Mesendoderm (in vitro differentiated cells): ENCODE measurements at regions not wholly inside any gene's neighbourhood (a gene's known extent, or its start where the extent isn't known, plus 50 kb on each side); places are given as distances from the start of the nearest gene placed in this dataset.

ENCODE experiments used
- DNase-seq: peaks from one replicate; pipeline ENCODE4 v3.0.0; 2013
- H2AK5ac ChIP-seq: 2 replicates; pipeline ENCODE4 v1.6.1; 2013; ENCODE audit warnings: low read length, inconsistent platforms
- H2BK120ac ChIP-seq: 2 replicates; pipeline ENCODE4 v1.6.1; 2013; ENCODE audit warnings: low read depth, mild to moderate bottlenecking, low read length, moderate library complexity, mixed read lengths
- H2BK15ac ChIP-seq: replicated peaks from 2 replicates; pipeline ENCODE4 v1.6.1; 2013; ENCODE audit warnings: low read depth, mild to moderate bottlenecking, moderate library complexity
- H2BK5ac ChIP-seq: 2 replicates; pipeline ENCODE4 v1.6.1; 2013; ENCODE audit warnings: low read length, inconsistent platforms
- H3K18ac ChIP-seq: 2 replicates; pipeline ENCODE4 v1.6.1; 2013; ENCODE audit warnings: mild to moderate bottlenecking, low read length, mixed read lengths
- H3K23ac ChIP-seq: one replicate; pipeline ENCODE4 v1.6.1; 2013; ENCODE audit warnings: low read length
- H3K27ac ChIP-seq: 2 replicates; pipeline ENCODE4 v1.5.1; 2013; ENCODE audit warnings: low read depth, mild to moderate bottlenecking, inconsistent platforms, low read length, moderate library complexity
- H3K27me3 ChIP-seq: 2 replicates; pipeline ENCODE4 v1.6.1; 2013; ENCODE audit warnings: low read length, control low read depth, mild to moderate bottlenecking, inconsistent platforms; ENCODE audit not compliant: insufficient read depth, poor library complexity
- H3K36me3 ChIP-seq: 2 replicates; pipeline ENCODE4 v1.6.1; 2013; ENCODE audit warnings: low read length, inconsistent platforms; ENCODE audit not compliant: control insufficient read depth, insufficient read depth
- H3K4ac ChIP-seq: one replicate; pipeline ENCODE4 v1.6.1; 2013; ENCODE audit warnings: low read depth, mild to moderate bottlenecking, low read length, moderate library complexity
- H3K4me1 ChIP-seq: 2 replicates; pipeline ENCODE4 v1.6.1; 2013; ENCODE audit warnings: low read depth, low read length, inconsistent platforms; ENCODE audit not compliant: control insufficient read depth
- H3K4me2 ChIP-seq: 2 replicates; pipeline ENCODE4 v1.6.1; 2013; ENCODE audit warnings: low read length
- H3K4me3 ChIP-seq: 2 replicates; pipeline ENCODE4 v1.5.1; 2013; ENCODE audit warnings: mild to moderate bottlenecking, low read length
- H3K56ac ChIP-seq: one replicate; pipeline ENCODE4 v1.6.1; 2013; ENCODE audit warnings: low read length
- H3K79me1 ChIP-seq: 2 replicates; pipeline ENCODE4 v1.6.1; 2013; ENCODE audit warnings: low read length, inconsistent platforms
- H3K79me2 ChIP-seq: 2 replicates; pipeline ENCODE4 v1.6.1; 2013; ENCODE audit warnings: mild to moderate bottlenecking, low read length; ENCODE audit not compliant: control insufficient read depth, insufficient read depth
- H3K9ac ChIP-seq: 2 replicates; pipeline ENCODE4 v1.6.1; 2013; ENCODE audit warnings: low read length, inconsistent platforms
- H4K5ac ChIP-seq: one replicate; pipeline ENCODE4 v1.6.1; 2013; ENCODE audit warnings: low read length
- H4K8ac ChIP-seq: one replicate; pipeline ENCODE4 v1.6.1; 2013; ENCODE audit warnings: low read depth, mild to moderate bottlenecking, control low read depth, low read length, moderate library complexity
- whole genome bisulfite sequencing: extraction: QIAGEN DNeasy Blood & Tissue Kit; methylation state at CpG from one replicate; pipeline ENCODE4 v1.1.7; 2013; ENCODE audit warnings: low lambda C conversion rate, missing lambda C conversion rate; ENCODE audit not compliant: insufficient coverage; ENCODE audit errors: extremely low coverage; 5-methylcytosine and 5-hydroxymethylcytosine counted together

GRCh38 chr2:7429733-7430132 is 512.5 kb downstream of the RNF144A start:
- DNase-seq, result peak; percentile 37
- Histone ChIP-seq H3K9ac (no peak overlapping the region), H3K4ac (peak overlapping the region; percentile 82), H2BK15ac (no peak overlapping the region), H3K56ac (no peak overlapping the region), H3K18ac (no peak overlapping the region), H3K36me3 (no peaks in the 10 kb centered on the region), H3K4me1 (peaks cover 2% of the 10 kb centered on the region), H3K79me2 (no peaks in the 10 kb centered on the region), H3K4me2 (no peak overlapping the region), H2BK120ac (peak overlapping the region; percentile 47), H4K8ac (no peak overlapping the region), H2BK5ac (no peak overlapping the region), H3K79me1 (no peaks in the 10 kb centered on the region), H3K4me3 (no peak overlapping the region), H3K23ac (no peak overlapping the region), H2AK5ac (no peak overlapping the region), H3K27me3 (no peaks in the 10 kb centered on the region), H4K5ac (no peak overlapping the region), H3K27ac (no peak overlapping the region)
- WGBS, result no CpG with 5 or more reads among the region's 4 CpGs

GRCh38 chr2:7430421-7430868 is 513.2 kb downstream of the RNF144A start:
- peak overlapping the region; percentile 74 for H3K56ac ChIP-seq
- H3K4me2 ChIP-seq, result peak overlapping the region; percentile 30
- WGBS, result no CpG with 5 or more reads among the region's 10 CpGs
- no peaks in the 10 kb centered on the region for H3K27me3 ChIP-seq
- peak overlapping the region; percentile 43 for H3K9ac ChIP-seq
- H3K18ac ChIP-seq, result peak overlapping the region; percentile 7
- H3K36me3 ChIP-seq, result no peaks in the 10 kb centered on the region
- no peak overlapping the region for H2BK15ac ChIP-seq
- no peak overlapping the region for H2AK5ac ChIP-seq
- no peak overlapping the region for H3K4me3 ChIP-seq
- no peak overlapping the region for H4K8ac ChIP-seq
- peak; percentile 53 for DNase-seq
- H2BK5ac ChIP-seq, result no peak overlapping the region
- peaks cover 2% of the 10 kb centered on the region for H3K4me1 ChIP-seq
- H4K5ac ChIP-seq, result no peak overlapping the region
- H3K79me1 ChIP-seq, result no peaks in the 10 kb centered on the region
- no peak overlapping the region for H3K23ac ChIP-seq
- no peaks in the 10 kb centered on the region for H3K79me2 ChIP-seq
- peak overlapping the region; percentile 67 for H3K27ac ChIP-seq
- peak overlapping the region; percentile 82 for H3K4ac ChIP-seq
- H2BK120ac ChIP-seq, result peak overlapping the region; percentile 62

DNA sequence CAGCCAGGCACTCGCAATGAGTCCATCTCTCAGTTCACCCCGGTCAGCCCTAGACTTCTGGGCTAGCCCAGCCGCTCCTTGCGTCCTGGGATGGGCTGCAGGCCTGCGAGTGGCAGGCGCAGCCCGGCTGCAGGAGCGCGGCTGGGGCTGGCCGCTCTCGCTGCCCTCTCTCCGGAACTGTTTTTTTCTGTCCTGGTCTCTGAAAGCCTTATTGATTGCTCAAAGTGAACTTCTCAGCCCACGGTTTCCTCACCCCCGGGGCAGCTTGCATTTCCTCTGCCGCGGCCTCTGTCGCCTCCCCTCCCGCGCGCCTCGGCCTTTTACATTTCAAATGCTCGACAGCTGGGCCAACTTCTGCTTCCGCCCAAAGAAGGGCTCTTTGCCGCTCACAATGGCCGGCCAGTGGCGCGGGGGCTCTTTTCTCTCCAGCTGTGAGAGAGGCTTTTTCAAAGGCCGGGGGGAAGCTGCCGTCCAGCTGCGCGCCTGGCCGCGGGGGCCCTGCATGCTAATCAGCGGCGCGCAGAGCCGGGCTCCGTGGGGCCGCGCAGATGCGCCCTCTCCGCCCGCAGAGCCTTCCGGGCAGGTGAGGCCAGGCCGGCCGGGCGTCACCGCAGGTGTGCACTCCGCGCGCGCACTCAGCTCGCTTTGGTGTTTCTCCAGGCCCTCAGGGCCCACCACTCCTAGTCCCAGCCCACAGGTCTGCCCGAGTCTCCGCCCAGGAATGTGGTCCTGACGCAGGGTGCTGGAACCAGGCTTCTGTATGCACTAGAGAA is 513.8 kb downstream of the RNF144A start:
- no peak overlapping the region for H3K23ac ChIP-seq
- no peak overlapping the region for H2BK5ac ChIP-seq
- no peaks in the 10 kb centered on the region for H3K79me2 ChIP-seq
- no peak overlapping the region for H2BK120ac ChIP-seq
- H3K56ac ChIP-seq, result peak overlapping the region; percentile 74
- peak overlapping the region; percentile 2 for H3K4me3 ChIP-seq
- H3K36me3 ChIP-seq, result no peaks in the 10 kb centered on the region
- peak overlapping the region; percentile 30 for H3K4me2 ChIP-seq
- H3K4ac ChIP-seq, result peak overlapping the region; percentile 37
- H4K8ac ChIP-seq, result no peak overlapping the region
- H3K9ac ChIP-seq, result peak overlapping the region; percentile 43
- peak overlapping the region; percentile 7 for H3K18ac ChIP-seq
- peaks cover 2% of the 10 kb centered on the region for H3K4me1 ChIP-seq
- peak overlapping the region; percentile 67 for H3K27ac ChIP-seq
- peak; percentile 88 for DNase-seq
- H3K79me1 ChIP-seq, result no peaks in the 10 kb centered on the region
- H2AK5ac ChIP-seq, result no peak overlapping the region
- no peak overlapping the region for H2BK15ac ChIP-seq
- no peaks in the 10 kb centered on the region for H3K27me3 ChIP-seq
- no CpG with 5 or more reads among the region's 56 CpGs for WGBS
- H4K5ac ChIP-seq, result no peak overlapping the region

GRCh38 chr2:7432436-7432835 is 515.2 kb downstream of the RNF144A start:
- H3K9ac ChIP-seq, result no peak overlapping the region
- no peak overlapping the region for H2AK5ac ChIP-seq
- peaks cover 6% of the 10 kb centered on the region for H3K4me1 ChIP-seq
- DNase-seq, result no peak
- no peak overlapping the region for H4K8ac ChIP-seq
- H3K56ac ChIP-seq, result no peak overlapping the region
- no peak overlapping the region for H4K5ac ChIP-seq
- H2BK120ac ChIP-seq, result no peak overlapping the region
- no peaks in the 10 kb centered on the region for H3K79me1 ChIP-seq
- H3K79me2 ChIP-seq, result no peaks in the 10 kb centered on the region
- H3K4me2 ChIP-seq, result no peak overlapping the region
- no peak overlapping the region for H3K18ac ChIP-seq
- H3K4me3 ChIP-seq, result no peak overlapping the region
- H2BK15ac ChIP-seq, result no peak overlapping the region
- H3K27me3 ChIP-seq, result no peaks in the 10 kb centered on the region
- no peak overlapping the region for H3K4ac ChIP-seq
- no peaks in the 10 kb centered on the region for H3K36me3 ChIP-seq
- no peak overlapping the region for H2BK5ac ChIP-seq
- H3K23ac ChIP-seq, result no peak overlapping the region
- no CpG with 5 or more reads among the region's 4 CpGs for WGBS
- H3K27ac ChIP-seq, result no peak overlapping the region

- Histone ChIP-seq H2BK120ac (peak overlapping the region; percentile 88), H3K56ac (no peak overlapping the region), H2AK5ac (no peak overlapping the region), H3K36me3 (no peaks in the 10 kb centered on the region), H3K18ac (peak overlapping the region; percentile 14), H3K4me2 (no peak overlapping the region), H2BK5ac (no peak overlapping the region), H3K79me1 (no peaks in the 10 kb centered on the region), H3K27me3 (no peaks in the 10 kb centered on the region), H4K5ac (no peak overlapping the region), H3K4me3 (no peak overlapping the region), H3K9ac (no peak overlapping the region), H3K23ac (no peak overlapping the region), H4K8ac (peak overlapping the region; percentile 16), H3K4ac (no peak overlapping the region), H3K27ac (no peak overlapping the region), H3K79me2 (no peaks in the 10 kb centered on the region), H3K4me1 (peaks cover 4% of the 10 kb centered on the region), H2BK15ac (no peak overlapping the region)
- WGBS, result no CpG with 5 or more reads among the region's 9 CpGs
- no peak for DNase-seq
Observed at GRCh38 chr2:7436096-7436906, 519.1 kb downstream of the RNF144A start.
